LoVo (cell line): ENCODE measurements at regions not wholly inside any gene's neighbourhood (a gene's known extent, or its start where the extent isn't known, plus 50 kb on each side); places are given as distances from the start of the nearest gene placed in this dataset.

Experiments used
- DNase-seq: peaks from one replicate; pipeline ENCODE4 v3.0.0-alpha.2; 2016; ENCODE audit warnings: low spot score

GRCh38 chr12:24223926-24224325 is 274.5 kb upstream of the SOX5 start:
- no peak for DNase-seq

GRCh38 chr12:24222968-24223367 is 273.5 kb upstream of the SOX5 start:
- DNase-seq, result no peak

- no peak for DNase-seq
These were observed 263.0 kb upstream of the SOX5 start for GRCh38 chr12:24212496-24212895.

- DNase-seq, result no peak
These were observed 257.2 kb upstream of the SOX5 start for GRCh38 chr12:24206621-24207020.

- DNase-seq, result no peak
These were observed 251.9 kb upstream of the SOX5 start for GRCh38 chr12:24201258-24201970.

- DNase-seq, result no peak
These were observed 250.5 kb upstream of the SOX5 start for GRCh38 chr12:24200010-24200409.

GRCh38 chr12:24198936-24199671 is 249.6 kb upstream of the SOX5 start:
- DNase-seq, result no peak

- no peak for DNase-seq
These were observed 248.6 kb upstream of the SOX5 start for GRCh38 chr12:24198070-24198469.

GRCh38 chr12:24197532-24197931 is 248.1 kb upstream of the SOX5 start:
- no peak for DNase-seq

- DNase-seq, result no peak
These were observed 245.6 kb upstream of the SOX5 start for GRCh38 chr12:24195063-24195462.

- DNase-seq, result no peak
These were observed 241.6 kb upstream of the SOX5 start for GRCh38 chr12:24191117-24191516.

- DNase-seq, result no peak
These were observed 236.3 kb upstream of the SOX5 start for GRCh38 chr12:24185782-24186181.

GRCh38 chr12:24177889-24178288 is 228.4 kb upstream of the SOX5 start:
- no peak for DNase-seq

GRCh38 chr12:24175929-24176328 is 226.5 kb upstream of the SOX5 start:
- no peak for DNase-seq

- no peak for DNase-seq
These were observed 225.8 kb upstream of the SOX5 start for GRCh38 chr12:24175284-24175683.

- DNase-seq, result no peak
These were observed 223.6 kb upstream of the SOX5 start for GRCh38 chr12:24173067-24173466.

- DNase-seq, result no peak
These were observed 223.2 kb upstream of the SOX5 start for GRCh38 chr12:24172773-24173066.

- DNase-seq, result no peak
These were observed 222.7 kb upstream of the SOX5 start for GRCh38 chr12:24172031-24172772.

GRCh38 chr12:24155042-24155441 is 205.6 kb upstream of the SOX5 start:
- no peak for DNase-seq

GRCh38 chr12:24153079-24153478 is 203.6 kb upstream of the SOX5 start:
- DNase-seq, result no peak

GRCh38 chr12:24152270-24152669 is 202.8 kb upstream of the SOX5 start:
- DNase-seq, result no peak

GRCh38 chr12:24143928-24144327 is 194.5 kb upstream of the SOX5 start:
- DNase-seq, result no peak

GRCh38 chr12:24139035-24139434 is 189.6 kb upstream of the SOX5 start:
- DNase-seq, result no peak
